Epidermal melanocyte (primary cell): ENCODE measurements at regions not wholly inside any gene's neighbourhood (a gene's known extent, or its start where the extent isn't known, plus 50 kb on each side); places are given as distances from the start of the nearest gene placed in this dataset.

Experiments
- DNase-seq: peaks from one replicate; pipeline ENCODE4 v3.0.0; 2011; ENCODE audit warnings: low spot score; ENCODE audit not compliant: insufficient read length

- DNase-seq: no peak
Observed at GRCh38 chr5:57581222-57581621, 98.6 kb upstream of the ACTBL2 start.

GRCh38 chr5:57577432-57578175 is 95.0 kb upstream of the ACTBL2 start:
- no peak for DNase-seq

- DNase-seq: no peak
Observed at GRCh38 chr5:57576317-57576716, 93.7 kb upstream of the ACTBL2 start.

GRCh38 chr5:57575839-57576238 is 93.2 kb upstream of the ACTBL2 start:
- no peak for DNase-seq

- no peak for DNase-seq
Observed at GRCh38 chr5:57572461-57572860, 89.8 kb upstream of the ACTBL2 start.

- DNase-seq: no peak
Observed at GRCh38 chr5:57569601-57570000, 87.0 kb upstream of the ACTBL2 start.

- DNase-seq: no peak
Observed at GRCh38 chr5:57568136-57568535, 85.5 kb upstream of the ACTBL2 start.

GRCh38 chr5:57566914-57567313 is 84.3 kb upstream of the ACTBL2 start:
- peak; percentile 38 for DNase-seq

- no peak for DNase-seq
Observed at GRCh38 chr5:57561231-57561842, 78.7 kb upstream of the ACTBL2 start.

- no peak for DNase-seq
Observed at GRCh38 chr5:57559110-57559635, 76.6 kb upstream of the ACTBL2 start.

- DNase-seq: peak; percentile 72
Observed at GRCh38 chr5:57552033-57552432, 69.4 kb upstream of the ACTBL2 start.

- DNase-seq: no peak
Observed at GRCh38 chr5:57551251-57551650, 68.6 kb upstream of the ACTBL2 start.

GRCh38 chr5:57550132-57550531 is 67.5 kb upstream of the ACTBL2 start:
- DNase-seq: no peak

- no peak for DNase-seq
Observed at GRCh38 chr5:57549566-57549965, 67.0 kb upstream of the ACTBL2 start.

- DNase-seq: no peak
Observed at GRCh38 chr5:57540823-57541222, 58.2 kb upstream of the ACTBL2 start.

- no peak for DNase-seq
Observed at GRCh38 chr5:57539281-57539701, 56.7 kb upstream of the ACTBL2 start.

GRCh38 chr5:57538341-57538955 is 55.8 kb upstream of the ACTBL2 start:
- DNase-seq: peak; percentile 42

GRCh38 chr5:57537811-57538210 is 55.2 kb upstream of the ACTBL2 start:
- DNase-seq: no peak

- DNase-seq: no peak
Observed at GRCh38 chr5:57532513-57533497, 50.2 kb upstream of the ACTBL2 start.
